Sigmoid colon (tissue), 6 donors: ENCODE measurements at regions not wholly inside any gene's neighbourhood (a gene's known extent, or its start where the extent isn't known, plus 50 kb on each side); places are given as distances from the start of the nearest gene placed in this dataset.

Experiments used
- DNase-seq: peaks from one replicate; pipeline ENCODE4 v3.0.0-alpha.2; 2019
- H3K27ac ChIP-seq, 4 donors: fragments of 200-600 bp; sonication (generic); one replicate each; pipeline ENCODE4 v1.5.1; 2016 to 2019; ENCODE audit warnings: mild to moderate bottlenecking in 1 of 4
- H3K27me3 ChIP-seq, 3 donors: fragments of 200-600 bp; sonication (generic); one replicate each; pipeline ENCODE4 v1.5.1; 2019; ENCODE audit warnings: mild to moderate bottlenecking in 1 of 3
- H3K36me3 ChIP-seq, 4 donors: fragments of 200-600 bp; sonication (generic); one replicate each; pipeline ENCODE4 v1.5.1; 2016 to 2019
- H3K4me1 ChIP-seq, 4 donors: fragments of 200-600 bp; sonication (generic); one replicate each; pipeline ENCODE4 v1.5.1; 2017 to 2019
- H3K4me3 ChIP-seq, 4 donors: fragments of 200-600 bp; sonication (generic); one replicate each; pipeline ENCODE4 v1.5.1; 2017 to 2019; ENCODE audit warnings: mild to moderate bottlenecking in 2 of 4, moderate library complexity in 1 of 4
- H3K9me3 ChIP-seq, 4 donors: fragments of 200-600 bp in 3 of 4; sonication (generic) in 3 of 4; one replicate each; pipeline versions ENCODE4 v1.5.1 to v1.6.1; 2013 to 2019
- CTCF ChIP-seq, 4 experiments: fragments of 450-650 bp in 3 of 4; fragments of 200-600 bp in 1 of 4; IDR thresholded peaks; one replicate each; pipeline ENCODE4 v1.5.1; 2016 to 2019; ENCODE audit warnings: antibody characterized with exemption in 4 of 4, mild to moderate bottlenecking in 3 of 4, moderate library complexity in 2 of 4
- EP300 ChIP-seq, 4 donors: sonication (generic); formaldehyde crosslinking; IDR thresholded peaks; one replicate each; pipeline ENCODE4 v1.6.1; 2017; ENCODE audit warnings: antibody characterized with exemption in 4 of 4
- POLR2A ChIP-seq, 2 donors: fragments of 450-650 bp; IDR thresholded peaks; one replicate each; pipeline ENCODE4 v1.6.1; 2016; ENCODE audit warnings: antibody characterized with exemption in 2 of 2, mild to moderate bottlenecking in 2 of 2, moderate library complexity in 2 of 2
- POLR2AphosphoS5 ChIP-seq, 4 donors: sonication (generic); formaldehyde crosslinking; IDR thresholded peaks; one replicate each; pipeline ENCODE4 v1.6.1; 2017; ENCODE audit warnings: antibody characterized with exemption in 4 of 4
- WGBS, 2 donors: extraction: QIAGEN DNeasy Blood & Tissue Kit; methylation state at CpG; one replicate each; pipeline ENCODE4 v1.1.7; 2013; 5-methylcytosine and 5-hydroxymethylcytosine counted together
- intact Hi-C: fragments of 100-400 bp; cut with DNase I; formaldehyde crosslinking; loops from one replicate; pipeline ENCODE4 v1.15.1; 2023
- donor health status: healthy with polysubstance abuse.
- donor health status: healthy.

GRCh38 chr6:81491454-81492101 is 260.9 kb downstream of the TENT5A start:
- DNase-seq, result no peak
- TF ChIP-seq POLR2AphosphoS5 (IDR thresholded peaks at IDR 0.05) (no peak), EP300 (IDR thresholded peaks at IDR 0.05) (no peak), POLR2A (IDR thresholded peaks at IDR 0.05) (no peak), CTCF (IDR thresholded peaks at IDR 0.05) (no peak)
- no peaks in the 10 kb centered on the region for H3K27me3 ChIP-seq
- H3K36me3 ChIP-seq, result no peaks in the 10 kb centered on the region
- H3K4me3 ChIP-seq, result no peak overlapping the region
- H3K27ac ChIP-seq, result no peak overlapping the region
- H3K4me1 ChIP-seq, result no peaks in the 10 kb centered on the region
- intact Hi-C loops, result no loop called here
- H3K9me3 ChIP-seq, result no peaks in the 10 kb centered on the region

GRCh38 chr6:81487489-81487888 is 265.0 kb downstream of the TENT5A start:
- DNase-seq, result peak; percentile 63
- H3K27me3 ChIP-seq, result no peaks in the 10 kb centered on the region
- no peak overlapping the region for H3K4me3 ChIP-seq
- peaks cover 0 to 12% (median 0%) of the 10 kb centered on the region in 4 donors for H3K4me1 ChIP-seq
- no peaks in the 10 kb centered on the region for H3K9me3 ChIP-seq
- intact Hi-C loops, result no loop called here
- 44 to 84% methylated on average over 1 of the region's 1 CpG for WGBS, 2 donors
- H3K27ac ChIP-seq, result no peak overlapping the region
- TF ChIP-seq EP300 (IDR thresholded peaks at IDR 0.05) (no peak), CTCF (IDR thresholded peaks at IDR 0.05) (no peak), POLR2A (IDR thresholded peaks at IDR 0.05) (no peak), POLR2AphosphoS5 (IDR thresholded peaks at IDR 0.05) (no peak)
- no peaks in the 10 kb centered on the region for H3K36me3 ChIP-seq

GRCh38 chr6:81486234-81486633 is 266.2 kb downstream of the TENT5A start:
- DNase-seq, result no peak
- Histone ChIP-seq H3K9me3 (no peaks in the 10 kb centered on the region), H3K27ac (no peak overlapping the region), H3K4me1 (peaks cover 0 to 12% (median 0%) of the 10 kb centered on the region in 4 donors), H3K36me3 (no peaks in the 10 kb centered on the region), H3K4me3 (no peak overlapping the region), H3K27me3 (no peaks in the 10 kb centered on the region)
- intact Hi-C loops, result no loop called here
- TF ChIP-seq EP300 (IDR thresholded peaks at IDR 0.05) (no peak), CTCF (IDR thresholded peaks at IDR 0.05) (no peak), POLR2AphosphoS5 (IDR thresholded peaks at IDR 0.05) (no peak), POLR2A (IDR thresholded peaks at IDR 0.05) (no peak)
- 6 to 35% methylated on average over 1 of the region's 1 CpG for WGBS, 2 donors

GRCh38 chr6:81485395-81485794 is 267.1 kb downstream of the TENT5A start:
- H3K4me3 ChIP-seq, result no peak overlapping the region
- no peaks in the 10 kb centered on the region for H3K27me3 ChIP-seq
- H3K4me1 ChIP-seq, result peaks cover 0 to 12% (median 0%) of the 10 kb centered on the region in 4 donors
- no peaks in the 10 kb centered on the region for H3K36me3 ChIP-seq
- TF ChIP-seq EP300 (IDR thresholded peaks at IDR 0.05) (no peak), CTCF (IDR thresholded peaks at IDR 0.05) (no peak), POLR2A (IDR thresholded peaks at IDR 0.05) (no peak), POLR2AphosphoS5 (IDR thresholded peaks at IDR 0.05) (no peak)
- no peak overlapping the region for H3K27ac ChIP-seq
- no peak for DNase-seq
- intact Hi-C loops, result no loop called here
- no peaks in the 10 kb centered on the region for H3K9me3 ChIP-seq

GRCh38 chr6:81484251-81484650 is 268.2 kb downstream of the TENT5A start:
- Histone ChIP-seq H3K36me3 (no peaks in the 10 kb centered on the region), H3K27me3 (no peaks in the 10 kb centered on the region), H3K4me3 (no peak overlapping the region), H3K9me3 (no peaks in the 10 kb centered on the region), H3K4me1 (peaks cover 0 to 12% (median 0%) of the 10 kb centered on the region in 4 donors), H3K27ac (no peak overlapping the region)
- intact Hi-C loops, result no loop called here
- no peak for TF ChIP-seq EP300 (IDR thresholded peaks at IDR 0.05)
- no peak for TF ChIP-seq POLR2AphosphoS5 (IDR thresholded peaks at IDR 0.05)
- no peak for TF ChIP-seq POLR2A (IDR thresholded peaks at IDR 0.05)
- TF ChIP-seq CTCF (IDR thresholded peaks at IDR 0.05), result no peak
- DNase-seq, result no peak
